Astrocyte (in vitro differentiated cells and primary cell): ENCODE measurements at regions not wholly inside any gene's neighbourhood (a gene's known extent, or its start where the extent isn't known, plus 50 kb on each side); places are given as distances from the start of the nearest gene placed in this dataset.

Experiments used
- DNase-seq: peaks from one replicate; pipeline ENCODE4 v3.0.0-alpha.2; 2010; ENCODE audit warnings: low read depth
- FAIRE-seq: peaks from 2 replicates; lab custom pipeline; 2011; peaks lifted over from hg19 to GRCh38; lab: Jason Lieb, UNC
- H2AFZ ChIP-seq: 2 replicates; pipeline ENCODE4 v1.6.0; 2012; ENCODE audit warnings: low read depth, low read length, inconsistent platforms
- H3K27ac ChIP-seq: 2 replicates; pipeline ENCODE4 v1.5.1; 2011; ENCODE audit warnings: low read depth, low read length, inconsistent platforms
- H3K27me3 ChIP-seq: 2 replicates; pipeline ENCODE4 v1.6.0; 2011; ENCODE audit warnings: low read length, inconsistent platforms; ENCODE audit not compliant: insufficient read depth
- H3K36me3 ChIP-seq: 2 replicates; pipeline ENCODE4 v1.5.1; 2011; ENCODE audit warnings: low read length, inconsistent platforms; ENCODE audit not compliant: insufficient read depth
- H3K4me1 ChIP-seq: 2 replicates; pipeline ENCODE4 v1.5.1; 2011; ENCODE audit warnings: low read length, inconsistent platforms; ENCODE audit not compliant: insufficient read depth
- H3K4me2 ChIP-seq: 2 replicates; pipeline ENCODE4 v1.6.0; 2012; ENCODE audit warnings: low read length, inconsistent platforms
- H3K4me3 ChIP-seq: 2 replicates; pipeline ENCODE4 v1.5.1; 2011; ENCODE audit warnings: low read depth, mild to moderate bottlenecking, low read length, inconsistent platforms; ENCODE audit not compliant: insufficient read depth
- H3K79me2 ChIP-seq: 2 replicates; pipeline ENCODE4 v1.6.0; 2012; ENCODE audit warnings: mild to moderate bottlenecking, low read length, inconsistent platforms; ENCODE audit not compliant: insufficient read depth
- H3K9ac ChIP-seq: 2 replicates; pipeline ENCODE4 v1.6.0; 2012; ENCODE audit warnings: mild to moderate bottlenecking, low read length, inconsistent platforms
- H3K9me3 ChIP-seq: 2 replicates; pipeline ENCODE4 v1.5.1; 2012; ENCODE audit warnings: low read depth, mild to moderate bottlenecking, low read length, inconsistent platforms; ENCODE audit not compliant: insufficient read depth
- H4K20me1 ChIP-seq: 2 replicates; pipeline ENCODE4 v1.6.0; 2012; ENCODE audit warnings: low read length, inconsistent platforms; ENCODE audit not compliant: insufficient read depth
- H3K27ac Mint-ChIP-seq: one replicate; pipeline ENCODE4 v1.8.0; 2021; ENCODE audit warnings: mild to moderate bottlenecking, mixed read lengths; ENCODE audit not compliant: unreplicated experiment
- H3K27me3 Mint-ChIP-seq: one replicate; pipeline ENCODE4 v1.8.0; 2021; ENCODE audit warnings: low read depth, mixed read lengths; ENCODE audit not compliant: unreplicated experiment
- H3K36me3 Mint-ChIP-seq: one replicate; pipeline ENCODE4 v1.8.0; 2021; ENCODE audit warnings: low read depth, mixed read lengths; ENCODE audit not compliant: unreplicated experiment
- H3K4me1 Mint-ChIP-seq: one replicate; pipeline ENCODE4 v1.8.0; 2021; ENCODE audit warnings: low read depth, mixed read lengths; ENCODE audit not compliant: unreplicated experiment
- H3K4me3 Mint-ChIP-seq: one replicate; pipeline ENCODE4 v1.8.0; 2021; ENCODE audit warnings: mild to moderate bottlenecking, moderate library complexity, mixed read lengths; ENCODE audit not compliant: unreplicated experiment
- H3K9me3 Mint-ChIP-seq: one replicate; pipeline ENCODE4 v1.8.0; 2021; ENCODE audit warnings: mild to moderate bottlenecking, mixed read lengths; ENCODE audit not compliant: unreplicated experiment
- EZH2 ChIP-seq: IDR thresholded peaks from 2 replicates; pipeline ENCODE4 v1.6.1; 2012; ENCODE audit warnings: mild to moderate bottlenecking, low read length, inconsistent platforms; ENCODE audit not compliant: insufficient read depth
- TF ChIP-seq, protein P1 (sequence below): IDR thresholded peaks from 2 replicates; pipeline ENCODE4 v1.5.1; 2011; ENCODE audit warnings: low read depth, mild to moderate bottlenecking, inconsistent platforms, low read length, moderate library complexity; ENCODE audit not compliant: insufficient read depth

DNA sequence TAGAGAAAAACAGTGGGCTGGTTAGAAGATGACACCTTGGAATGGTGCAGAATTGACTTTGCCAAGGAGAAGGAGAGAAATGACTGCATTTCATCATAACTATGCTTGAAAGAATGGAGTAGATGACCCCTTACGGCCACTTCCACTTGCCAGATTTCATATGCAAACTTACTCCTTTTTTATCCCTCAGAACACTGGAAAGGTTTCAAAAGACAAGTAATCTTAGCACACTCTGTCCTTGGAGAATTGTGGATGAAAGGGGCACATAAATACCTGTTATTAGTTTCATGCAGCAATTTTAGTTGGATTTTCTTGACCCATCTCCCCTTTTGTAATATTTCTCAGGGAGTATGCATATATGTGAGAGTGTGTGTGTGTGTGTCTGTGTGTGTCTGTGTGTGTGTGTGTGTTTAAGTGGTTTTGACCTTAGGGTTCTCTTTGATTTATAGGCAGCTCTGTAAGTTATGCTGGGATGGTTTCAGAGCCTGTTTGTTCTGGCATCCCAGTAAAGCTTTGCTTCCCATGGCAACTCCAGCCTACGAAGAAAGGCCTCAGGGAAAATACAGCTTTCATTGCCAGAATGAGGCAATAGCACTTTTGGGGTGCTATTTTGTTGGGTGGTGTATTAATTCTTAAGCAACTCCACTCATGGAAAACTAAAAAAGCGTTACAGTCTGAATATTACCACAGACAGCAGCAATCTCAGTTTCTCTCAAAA, 122.2 kb upstream of the TP63 start:
- Mint-ChIP-seq H3K4me3 (no peak overlapping the region), H3K9me3 (no peaks in the 10 kb centered on the region), H3K27me3 (peaks cover 6% of the 10 kb centered on the region), H3K36me3 (no peaks in the 10 kb centered on the region), H3K27ac (no peak overlapping the region), H3K4me1 (peaks cover 7% of the 10 kb centered on the region)
- DNase-seq (no peak), FAIRE-seq (no peak)
- H3K36me3 ChIP-seq, result no peaks in the 10 kb centered on the region
- no peak overlapping the region for H3K4me3 ChIP-seq
- TF ChIP-seq EZH2, result no peak
- TF ChIP-seq, protein P1, sequence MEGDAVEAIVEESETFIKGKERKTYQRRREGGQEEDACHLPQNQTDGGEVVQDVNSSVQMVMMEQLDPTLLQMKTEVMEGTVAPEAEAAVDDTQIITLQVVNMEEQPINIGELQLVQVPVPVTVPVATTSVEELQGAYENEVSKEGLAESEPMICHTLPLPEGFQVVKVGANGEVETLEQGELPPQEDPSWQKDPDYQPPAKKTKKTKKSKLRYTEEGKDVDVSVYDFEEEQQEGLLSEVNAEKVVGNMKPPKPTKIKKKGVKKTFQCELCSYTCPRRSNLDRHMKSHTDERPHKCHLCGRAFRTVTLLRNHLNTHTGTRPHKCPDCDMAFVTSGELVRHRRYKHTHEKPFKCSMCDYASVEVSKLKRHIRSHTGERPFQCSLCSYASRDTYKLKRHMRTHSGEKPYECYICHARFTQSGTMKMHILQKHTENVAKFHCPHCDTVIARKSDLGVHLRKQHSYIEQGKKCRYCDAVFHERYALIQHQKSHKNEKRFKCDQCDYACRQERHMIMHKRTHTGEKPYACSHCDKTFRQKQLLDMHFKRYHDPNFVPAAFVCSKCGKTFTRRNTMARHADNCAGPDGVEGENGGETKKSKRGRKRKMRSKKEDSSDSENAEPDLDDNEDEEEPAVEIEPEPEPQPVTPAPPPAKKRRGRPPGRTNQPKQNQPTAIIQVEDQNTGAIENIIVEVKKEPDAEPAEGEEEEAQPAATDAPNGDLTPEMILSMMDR, result no peak
- no peak overlapping the region for H3K9ac ChIP-seq
- no peaks in the 10 kb centered on the region for H3K9me3 ChIP-seq
- H4K20me1 ChIP-seq, result no peaks in the 10 kb centered on the region
- H3K79me2 ChIP-seq, result no peaks in the 10 kb centered on the region
- no peak overlapping the region for H3K4me2 ChIP-seq
- H2AFZ ChIP-seq, result no peak overlapping the region
- no peaks in the 10 kb centered on the region for H3K4me1 ChIP-seq
- H3K27ac ChIP-seq, result no peak overlapping the region
- peaks cover 2% of the 10 kb centered on the region for H3K27me3 ChIP-seq

DNA sequence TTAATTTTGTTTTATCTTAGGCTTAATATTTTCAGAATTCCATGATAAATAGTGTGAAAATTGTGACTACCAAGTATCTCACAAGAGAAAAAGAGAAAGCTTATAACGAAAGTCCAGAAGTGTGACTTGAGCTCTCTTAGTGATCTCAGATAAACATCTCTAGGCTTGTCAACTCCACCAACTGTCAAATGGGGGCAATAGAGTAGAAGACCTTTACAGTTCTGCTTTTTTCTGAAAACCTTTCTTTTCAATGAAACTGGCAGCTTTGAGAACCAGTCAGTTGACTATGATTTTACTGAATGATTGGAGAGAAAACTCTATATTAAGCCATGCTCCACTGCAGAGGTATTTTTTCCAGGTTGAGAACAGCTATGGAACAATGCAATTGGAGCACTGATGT, 119.2 kb upstream of the TP63 start:
- no peak overlapping the region for H3K27ac Mint-ChIP-seq
- H3K27me3 Mint-ChIP-seq, result peaks cover 6% of the 10 kb centered on the region
- no peak overlapping the region for H3K4me2 ChIP-seq
- no peaks in the 10 kb centered on the region for H3K79me2 ChIP-seq
- no peak overlapping the region for H2AFZ ChIP-seq
- FAIRE-seq (no peak), DNase-seq (no peak)
- H3K4me1 ChIP-seq, result no peaks in the 10 kb centered on the region
- H3K27me3 ChIP-seq, result peaks cover 2% of the 10 kb centered on the region
- H3K9ac ChIP-seq, result no peak overlapping the region
- H3K4me3 Mint-ChIP-seq, result no peak overlapping the region
- no peak overlapping the region for H3K27ac ChIP-seq
- no peak for TF ChIP-seq EZH2
- H3K4me1 Mint-ChIP-seq, result peaks cover 4% of the 10 kb centered on the region
- H3K36me3 Mint-ChIP-seq, result no peaks in the 10 kb centered on the region
- no peaks in the 10 kb centered on the region for H3K36me3 ChIP-seq
- no peaks in the 10 kb centered on the region for H3K9me3 ChIP-seq
- no peak overlapping the region for H3K4me3 ChIP-seq
- no peaks in the 10 kb centered on the region for H3K9me3 Mint-ChIP-seq
- H4K20me1 ChIP-seq, result no peaks in the 10 kb centered on the region

DNA sequence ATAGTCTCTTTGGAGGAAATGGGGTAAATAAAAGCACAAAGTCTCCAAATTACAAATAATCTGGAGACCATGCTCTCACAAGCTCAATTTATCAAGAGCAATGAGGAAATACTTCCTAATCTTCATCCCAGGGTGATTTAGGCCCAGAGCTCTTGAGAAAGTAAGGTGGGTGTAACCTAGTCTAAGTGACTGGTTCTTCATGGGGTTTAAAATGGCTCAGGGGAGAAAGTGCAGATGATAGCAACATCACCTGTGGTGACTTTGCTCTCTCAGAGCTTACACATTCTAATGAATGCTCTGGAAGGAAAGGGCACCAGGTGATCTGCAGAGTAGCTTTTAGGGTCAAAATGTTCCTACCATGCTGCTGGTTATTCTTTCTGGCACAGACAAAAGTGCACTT, 118.4 kb upstream of the TP63 start:
- H3K27ac ChIP-seq, result no peak overlapping the region
- no peak for FAIRE-seq
- no peaks in the 10 kb centered on the region for H3K79me2 ChIP-seq
- peaks cover 2% of the 10 kb centered on the region for H3K27me3 ChIP-seq
- H3K9ac ChIP-seq, result no peak overlapping the region
- Mint-ChIP-seq H3K27me3 (peaks cover 6% of the 10 kb centered on the region), H3K4me1 (peaks cover 4% of the 10 kb centered on the region), H3K9me3 (no peaks in the 10 kb centered on the region), H3K27ac (no peak overlapping the region), H3K4me3 (no peak overlapping the region), H3K36me3 (peaks cover 2% of the 10 kb centered on the region)
- peaks cover 5% of the 10 kb centered on the region for H3K9me3 ChIP-seq
- H3K4me3 ChIP-seq, result no peak overlapping the region
- no peak overlapping the region for H2AFZ ChIP-seq
- DNase-seq, result no peak
- no peaks in the 10 kb centered on the region for H3K36me3 ChIP-seq
- H3K4me1 ChIP-seq, result no peaks in the 10 kb centered on the region
- no peak overlapping the region for H3K4me2 ChIP-seq
- no peak for TF ChIP-seq EZH2
- TF ChIP-seq, protein P1, result no peak
- H4K20me1 ChIP-seq, result no peaks in the 10 kb centered on the region
